Hepatocyte (in vitro differentiated cells): ENCODE measurements at regions not wholly inside any gene's neighbourhood (a gene's known extent, or its start where the extent isn't known, plus 50 kb on each side); places are given as distances from the start of the nearest gene placed in this dataset.

Experiments
- CTCF ChIP-seq: fragments of 200-600 bp; sonication (generic); IDR thresholded peaks from 2 replicates; pipeline ENCODE4 v1.5.1; 2016; ENCODE audit warnings: antibody characterized with exemption, mild to moderate bottlenecking; ENCODE audit not compliant: poor library complexity
- EZH2 ChIP-seq: fragments of 200-600 bp; sonication (generic); IDR thresholded peaks from 2 replicates; pipeline ENCODE4 v1.6.1; 2016; ENCODE audit warnings: antibody characterized with exemption, mild to moderate bottlenecking, borderline replicate concordance
- EZH2phosphoT487 ChIP-seq: fragments of 200-600 bp; sonication (generic); IDR thresholded peaks from one replicate; pipeline ENCODE4 v1.6.1; 2018; ENCODE audit warnings: antibody characterized with exemption, mild to moderate bottlenecking, low read depth, moderate library complexity; ENCODE audit not compliant: unreplicated experiment, severe bottlenecking

- no peak for TF ChIP-seq CTCF
- TF ChIP-seq EZH2: no peak
- TF ChIP-seq EZH2phosphoT487: no peak
Measured at GRCh38 chr5:124436294-124436693, 310.1 kb downstream of the ZNF608 start.
